ENCODE measurements at regions not wholly inside any gene's neighbourhood (a gene's known extent, or its start where the extent isn't known, plus 50 kb on each side); places are given as distances from the start of the nearest gene placed in this dataset.

- no peak for TF ChIP-seq CREB1 (IDR thresholded peaks at IDR 0.05; ENCODE audit: low read depth)
- no peak for TF ChIP-seq REST (IDR thresholded peaks at IDR 0.05; ENCODE audit: low read depth)
- TF ChIP-seq, protein P1, sequence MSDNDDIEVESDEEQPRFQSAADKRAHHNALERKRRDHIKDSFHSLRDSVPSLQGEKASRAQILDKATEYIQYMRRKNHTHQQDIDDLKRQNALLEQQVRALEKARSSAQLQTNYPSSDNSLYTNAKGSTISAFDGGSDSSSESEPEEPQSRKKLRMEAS (IDR thresholded peaks at IDR 0.05) = no peak
- TF ChIP-seq EP300 (IDR thresholded peaks at IDR 0.05; ENCODE audit: borderline replicate concordance) = no peak
- no peak for TF ChIP-seq EGR1 (IDR thresholded peaks at IDR 0.05)
These were observed 654.5 kb downstream of the TOX3 start for GRCh38 chr16:51892293-51893007.
